KG1 (cell line): ENCODE measurements at regions not wholly inside any gene's neighbourhood (a gene's known extent, or its start where the extent isn't known, plus 50 kb on each side); places are given as distances from the start of the nearest gene placed in this dataset.

Experiments
- DNase-seq: peaks from one replicate; lab custom pipeline; 2025; lab: John Stamatoyannopoulos, UW

DNA sequence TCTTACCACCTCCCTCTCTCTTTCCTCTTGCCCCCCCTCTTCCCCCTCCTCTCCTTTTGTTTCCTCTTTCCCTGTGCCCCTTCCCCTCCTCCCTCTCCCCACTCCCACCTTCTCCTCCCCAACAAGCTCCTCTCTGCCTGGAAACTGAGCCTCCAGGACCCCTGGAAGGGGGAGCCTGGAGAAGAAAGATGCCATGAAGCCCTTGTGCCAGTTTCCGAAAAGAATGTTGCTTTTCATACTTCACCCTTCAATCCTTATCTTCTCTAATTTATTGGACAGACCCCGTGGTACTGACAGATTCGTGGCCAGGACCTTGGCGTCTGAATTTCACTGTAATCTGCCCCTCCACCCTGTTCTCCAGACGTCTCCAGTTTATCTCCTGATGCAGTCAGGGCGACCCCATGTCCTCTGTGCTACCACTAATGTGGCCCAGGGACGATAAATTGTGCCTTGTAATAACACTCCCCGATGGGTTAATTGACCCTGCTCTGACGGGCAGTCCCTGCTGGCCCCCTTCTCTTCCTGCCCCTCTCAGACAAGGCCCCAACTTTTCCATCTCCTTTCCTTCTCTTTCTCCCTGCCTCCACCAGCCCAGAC, 138.4 kb upstream of the GSE1 start:
- no peak for DNase-seq

DNA sequence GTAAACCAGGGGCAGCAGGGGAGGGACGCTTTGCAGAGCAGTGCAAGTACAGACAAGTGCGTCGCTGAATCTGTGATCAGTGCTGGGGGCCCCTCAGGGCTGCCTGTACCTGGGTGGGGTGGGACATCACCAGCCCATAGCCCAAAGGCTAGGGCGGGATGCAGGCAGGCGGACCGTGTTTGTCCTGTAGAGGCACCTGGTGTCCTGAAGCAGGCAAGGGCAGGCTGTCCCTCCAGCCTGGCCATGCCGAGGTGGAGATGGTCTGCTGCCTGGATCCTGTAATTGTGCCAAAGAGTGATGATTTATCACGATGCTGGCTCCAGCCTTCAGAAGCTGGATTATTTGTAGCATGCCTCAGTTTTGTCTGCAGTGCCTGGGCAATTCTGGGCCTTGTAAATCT, 137.9 kb upstream of the GSE1 start:
- no peak for DNase-seq

DNA sequence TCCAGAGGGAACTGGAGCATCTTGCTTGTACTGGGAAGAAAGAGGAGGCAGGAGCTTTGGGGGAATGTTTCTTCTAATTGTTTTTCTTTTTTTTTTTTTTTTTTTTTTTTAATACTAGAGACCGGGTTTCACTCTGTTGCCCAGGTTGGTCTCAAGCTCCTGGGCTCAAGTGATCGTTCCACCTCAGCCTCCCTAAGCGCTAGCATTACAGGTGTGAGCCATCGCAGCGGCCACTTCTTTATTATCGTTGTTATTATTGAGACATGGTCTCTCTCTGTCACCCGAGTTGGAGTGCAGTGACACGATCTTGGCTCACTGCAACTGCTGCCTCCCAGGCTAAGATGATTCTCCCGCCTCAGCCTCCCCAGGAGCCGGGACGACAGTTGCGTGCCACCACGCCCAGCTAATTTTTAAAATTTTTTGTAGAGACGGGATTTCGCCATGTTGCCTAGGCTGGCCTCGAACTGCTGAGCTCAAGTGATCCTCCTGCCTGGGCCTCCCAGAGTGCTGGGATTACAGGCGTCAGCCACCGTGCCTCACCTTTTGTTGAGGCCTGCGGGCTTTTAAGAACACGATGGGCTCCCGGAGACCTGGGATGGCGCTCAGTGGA, 137.3 kb upstream of the GSE1 start:
- DNase-seq, result no peak

DNA sequence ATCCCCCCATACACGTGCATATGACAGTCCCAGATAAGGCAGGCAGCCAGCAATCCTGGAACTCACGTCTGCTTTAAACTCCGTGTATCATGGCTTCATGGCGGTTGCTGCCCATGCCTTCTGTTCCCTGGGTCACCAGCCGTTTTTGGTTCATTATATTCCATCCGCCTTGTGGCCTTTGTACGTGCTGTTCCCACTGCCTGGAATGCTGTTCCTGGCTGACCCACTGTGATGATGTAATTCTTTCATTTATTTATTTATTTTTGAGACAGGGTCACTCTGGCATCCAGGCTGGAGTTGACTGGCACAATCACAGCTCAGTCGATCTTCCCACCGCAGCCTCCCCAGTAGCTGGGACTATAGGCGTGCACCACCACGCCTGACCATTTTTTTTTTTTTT, 136.7 kb upstream of the GSE1 start:
- no peak for DNase-seq

DNA sequence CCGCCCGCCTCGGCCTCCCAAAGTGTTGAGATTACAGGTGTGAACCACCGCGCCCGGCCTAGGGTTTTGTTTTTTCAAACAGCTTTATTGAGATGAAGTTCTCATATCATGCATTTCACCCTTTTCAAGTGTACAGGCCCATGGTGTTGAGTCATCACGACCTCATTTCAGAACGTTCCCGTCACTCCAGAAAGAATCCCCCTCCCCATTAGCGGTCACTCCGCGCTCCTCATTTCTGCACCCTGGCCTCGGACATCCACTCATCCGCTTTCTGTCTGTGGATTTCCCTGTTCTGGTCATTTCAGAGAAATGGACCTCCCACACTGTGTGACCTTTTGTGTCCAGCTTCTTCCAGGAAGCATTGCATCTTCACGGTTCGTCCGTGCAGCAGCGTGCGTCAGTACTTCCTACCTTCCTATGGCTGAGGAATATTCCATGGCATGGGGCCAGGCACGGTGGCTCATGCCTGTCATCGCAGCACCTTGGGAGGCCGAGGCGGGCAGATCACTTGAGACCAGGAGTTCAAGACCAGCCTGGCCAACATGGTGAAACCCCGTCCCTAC, 135.2 kb upstream of the GSE1 start:
- no peak for DNase-seq

DNA sequence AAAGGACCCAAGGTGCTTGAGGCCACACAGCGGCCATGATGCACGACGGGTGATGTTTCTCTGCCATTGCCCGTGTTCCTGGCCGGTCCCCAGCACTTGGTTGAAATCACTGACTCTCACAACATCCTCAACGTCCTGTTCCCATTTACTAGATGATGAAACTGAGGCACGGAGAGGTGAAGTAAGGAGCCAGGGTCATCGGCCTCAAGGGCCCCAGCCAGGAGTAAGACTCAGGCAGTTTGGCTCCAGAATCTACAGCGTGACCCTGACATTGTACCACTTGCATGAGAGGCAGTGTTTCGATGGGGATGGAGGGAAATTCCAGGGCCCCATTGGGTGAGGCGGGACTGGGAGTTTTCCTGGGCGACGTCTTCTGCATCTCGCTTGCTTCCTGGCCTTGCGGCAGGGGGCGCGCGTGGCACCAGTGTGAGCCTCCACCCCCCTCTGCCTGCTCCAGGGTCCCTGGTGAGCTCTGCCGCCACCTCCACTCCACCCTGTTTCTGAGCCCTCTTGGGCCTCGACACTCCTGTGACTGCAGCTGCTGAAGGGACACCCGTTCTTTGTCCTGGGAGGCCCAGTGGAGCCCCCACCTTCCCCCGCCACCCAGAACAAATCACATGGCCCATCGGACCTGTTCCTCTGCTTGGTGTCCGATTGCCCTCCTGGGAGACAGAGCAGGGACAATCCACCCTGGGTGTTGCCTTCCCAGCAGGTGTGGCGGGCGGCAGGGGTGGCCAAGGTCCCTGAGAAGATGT, 133.0 kb upstream of the GSE1 start:
- DNase-seq, result no peak

DNA sequence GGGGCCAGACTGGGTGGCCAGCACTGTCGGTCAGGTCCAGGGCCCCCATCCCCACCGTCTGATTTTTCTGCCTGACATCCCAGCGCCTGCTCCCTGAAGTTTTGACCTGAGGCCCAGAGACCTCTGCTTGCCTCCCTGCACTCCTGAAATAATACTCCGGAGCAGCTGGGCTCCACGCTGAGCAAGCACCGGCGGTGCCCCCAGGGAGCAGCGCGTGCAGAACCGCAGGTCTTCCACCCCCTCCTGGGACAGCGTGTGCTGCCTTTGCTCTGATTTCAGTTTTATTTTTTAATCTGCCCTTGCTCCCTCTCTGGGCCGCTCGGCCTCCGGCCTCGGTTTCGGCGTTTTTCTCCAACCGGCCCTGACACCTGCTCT, 132.4 kb upstream of the GSE1 start:
- DNase-seq, result no peak

DNA sequence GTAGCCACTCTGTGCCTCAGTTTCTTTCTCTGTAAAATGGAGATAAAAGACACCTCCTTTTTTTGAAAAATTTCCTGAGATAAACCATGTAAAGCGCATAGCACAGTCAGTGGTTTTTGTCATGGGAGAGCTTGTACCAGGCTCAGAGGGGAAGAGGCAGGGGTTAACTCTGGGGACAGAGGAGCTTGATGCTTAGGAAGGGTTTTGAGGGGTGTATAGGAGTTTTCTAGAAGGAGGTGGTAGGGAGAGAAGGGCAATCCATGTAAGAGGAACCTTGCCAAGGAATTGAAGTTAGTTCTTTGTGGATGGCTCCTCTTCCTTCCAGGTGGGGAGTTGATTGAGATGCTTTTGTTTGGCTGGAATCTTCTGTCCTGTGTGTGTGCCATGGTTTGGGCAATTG, 131.9 kb upstream of the GSE1 start:
- DNase-seq, result no peak

DNA sequence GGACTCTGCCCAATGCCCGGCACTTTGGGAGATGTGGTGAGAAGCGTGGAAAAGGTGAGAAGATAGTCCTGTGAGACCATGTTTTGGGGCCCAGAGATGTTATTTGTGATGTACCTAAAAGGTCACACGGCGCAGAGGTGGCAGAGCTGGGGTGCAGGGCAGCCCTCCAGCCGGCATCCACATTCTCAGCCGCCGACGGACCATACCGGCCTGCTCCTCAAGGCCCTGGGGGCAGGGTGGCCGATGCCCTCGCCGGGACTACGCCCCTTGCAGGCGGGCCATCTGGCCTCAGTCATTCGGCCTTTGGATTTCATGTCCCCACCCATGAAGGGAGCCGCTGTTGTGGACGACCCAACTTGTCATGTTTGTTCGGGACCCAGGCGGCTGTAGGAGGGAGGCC, 131.4 kb upstream of the GSE1 start:
- no peak for DNase-seq

DNA sequence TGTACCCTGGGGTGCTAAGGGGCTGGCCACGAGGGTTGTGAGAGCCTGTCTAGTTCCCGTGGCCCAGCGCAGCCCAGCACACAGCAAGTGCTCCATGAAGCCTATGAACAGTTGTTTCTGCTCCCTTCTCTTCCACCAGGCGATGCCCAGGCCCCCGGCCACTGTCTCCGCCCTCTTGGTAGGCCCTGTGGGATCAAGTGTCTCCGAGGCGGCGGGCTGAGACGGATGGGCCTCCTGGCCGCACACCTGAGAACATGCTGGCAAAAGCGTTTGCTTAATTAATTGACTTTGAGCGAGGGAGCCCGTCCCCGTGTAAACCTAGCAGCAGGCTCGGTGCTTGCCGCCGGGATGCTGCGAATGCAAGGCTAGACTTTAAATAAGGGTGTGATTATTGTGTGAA, 129.7 kb upstream of the GSE1 start:
- DNase-seq, result no peak

DNA sequence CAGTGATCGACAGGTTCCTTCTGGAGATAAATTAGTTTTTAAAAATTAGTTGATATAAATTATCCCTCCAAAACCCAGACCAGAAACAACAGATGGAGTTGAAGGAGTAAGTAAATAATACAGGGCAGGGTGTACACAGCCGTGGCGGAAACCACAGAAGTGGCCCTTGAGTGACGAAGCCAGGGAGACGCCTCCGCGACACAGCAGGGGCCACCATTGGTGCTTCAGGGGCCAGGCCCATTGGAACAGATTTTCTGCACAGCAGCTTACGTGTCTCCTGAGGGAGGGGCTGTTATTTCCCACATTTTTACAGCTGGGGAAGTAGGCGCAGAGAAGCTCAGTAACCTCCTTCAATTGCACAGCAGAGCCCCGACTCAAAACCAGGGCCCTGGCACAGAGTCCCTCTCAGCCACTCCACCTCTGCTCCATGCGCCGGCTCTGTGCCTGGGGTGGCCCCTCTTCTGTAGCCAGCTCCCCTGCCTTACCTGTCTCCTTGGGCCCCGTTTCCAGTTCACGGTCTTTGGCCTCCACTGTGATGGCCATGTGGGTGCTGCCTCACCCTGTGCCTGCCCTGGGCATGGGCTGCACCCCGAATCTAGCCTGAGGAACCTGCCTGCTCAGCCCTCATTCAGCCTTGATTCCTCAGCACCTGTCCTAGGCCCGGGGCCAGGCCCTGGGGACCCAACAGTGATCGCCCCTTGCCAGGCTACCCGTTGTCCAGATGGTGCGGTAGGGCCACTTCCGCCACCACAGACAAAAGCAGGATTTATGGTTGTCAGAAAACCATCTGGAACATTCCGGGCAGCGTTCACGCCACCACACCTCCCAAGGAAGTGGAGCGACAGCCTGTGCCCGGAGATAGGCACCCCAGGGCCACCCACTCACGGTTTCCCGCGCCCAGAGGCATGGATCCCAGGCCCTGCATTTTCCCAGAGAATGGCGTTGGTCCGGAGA, 128.5 kb upstream of the GSE1 start:
- no peak for DNase-seq

DNA sequence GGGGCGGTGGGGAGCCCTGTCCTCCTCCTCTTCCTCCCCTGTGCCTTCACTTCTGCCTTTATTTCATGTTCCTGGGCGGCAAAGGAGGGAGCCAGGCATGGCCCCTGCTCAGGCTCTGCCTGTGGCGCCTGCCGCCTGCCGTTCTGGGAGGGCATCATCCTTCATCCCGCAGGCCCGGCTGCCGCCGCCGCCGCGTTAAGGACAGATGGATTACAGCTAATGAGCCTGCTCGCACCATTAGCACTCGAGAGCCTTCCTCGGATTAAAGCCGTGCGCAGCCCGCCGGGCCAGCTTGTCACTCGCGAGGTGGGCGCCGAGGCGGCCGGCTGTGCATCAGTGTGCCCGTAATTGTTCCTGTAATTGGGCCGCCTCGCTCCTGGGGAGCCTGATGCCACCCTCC, 127.7 kb upstream of the GSE1 start:
- DNase-seq, result no peak

DNA sequence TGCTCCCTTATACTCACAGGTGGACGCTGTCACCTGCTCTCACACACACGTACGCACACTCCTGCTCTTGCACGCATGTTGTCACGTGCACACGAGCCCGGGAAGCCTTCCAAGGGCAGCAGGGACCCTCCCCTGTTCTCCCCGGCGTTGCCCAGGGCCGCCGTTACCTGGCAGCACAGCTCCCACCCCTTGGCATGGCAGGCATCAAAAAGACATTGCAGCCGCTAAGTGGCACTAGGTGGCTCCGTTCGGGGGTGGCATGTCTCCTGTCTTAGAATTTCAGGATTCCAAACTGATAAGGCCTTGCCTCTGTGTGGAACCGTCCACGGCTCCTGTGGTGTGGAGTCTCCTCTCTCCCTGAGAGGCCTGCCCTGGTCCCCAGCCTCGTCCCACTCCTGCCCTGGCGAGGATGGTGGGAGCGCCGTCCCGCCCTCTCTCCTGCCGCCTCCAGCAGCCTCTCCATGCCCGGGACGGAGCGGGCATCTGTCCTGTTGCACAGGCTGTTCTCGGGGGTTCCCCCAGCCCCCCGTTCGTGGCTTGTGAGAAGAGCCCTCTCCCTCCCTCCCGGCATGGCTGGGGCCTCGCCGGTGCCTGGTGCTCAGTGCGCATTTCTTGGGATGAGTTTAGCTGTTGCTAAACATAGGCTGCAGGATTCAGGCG, 126.7 kb upstream of the GSE1 start:
- no peak for DNase-seq

DNA sequence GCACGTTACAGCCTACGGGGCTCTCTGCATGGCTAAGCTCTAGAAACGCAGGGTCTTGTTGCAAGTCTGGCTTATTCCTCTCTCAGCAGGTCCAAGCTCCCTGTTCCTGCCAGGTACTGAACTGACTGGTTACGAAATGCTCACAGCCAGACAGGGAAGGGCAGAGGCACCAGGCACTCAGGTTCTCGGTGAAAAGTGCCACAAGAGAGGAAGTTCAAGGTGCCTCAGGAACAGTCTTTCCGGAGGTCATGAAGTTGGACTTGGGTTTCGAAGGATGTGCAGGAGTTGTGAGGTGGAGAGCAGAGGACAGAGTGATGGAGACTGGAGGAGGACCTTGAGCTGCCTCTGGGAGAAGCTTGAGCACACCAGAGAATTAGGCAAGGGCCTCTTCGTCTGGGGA, 124.7 kb upstream of the GSE1 start:
- no peak for DNase-seq

DNA sequence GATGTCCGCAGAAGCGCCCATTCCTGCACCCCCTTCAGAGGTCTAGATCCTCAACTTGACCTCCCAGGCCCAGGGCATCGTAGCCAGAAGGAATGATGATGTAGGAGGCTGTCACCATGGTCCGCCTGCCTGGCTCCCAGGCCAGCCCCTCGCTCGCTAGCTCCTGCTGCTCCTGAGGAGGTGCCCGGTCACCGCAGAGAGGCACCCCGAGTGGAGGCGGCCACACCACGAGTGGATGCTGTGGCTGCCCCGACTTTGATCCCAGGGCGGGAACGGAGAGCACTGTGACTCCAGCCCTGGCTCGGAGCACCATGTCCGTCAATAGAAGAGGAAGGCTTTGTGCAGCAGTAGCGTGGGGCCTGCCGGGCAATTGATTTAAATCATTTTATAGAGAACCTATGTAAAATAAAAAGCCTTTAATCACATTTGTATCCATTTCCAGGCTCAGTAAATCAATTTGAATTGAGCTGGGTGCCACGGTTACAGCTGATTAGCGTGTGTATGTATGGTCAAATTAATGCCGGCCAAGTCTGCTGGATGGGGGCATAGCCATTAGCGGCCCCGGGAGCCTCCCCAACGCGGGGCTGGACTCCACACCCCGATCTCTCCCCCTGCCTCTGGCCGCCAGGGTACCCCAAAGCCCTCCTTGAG, 122.6 kb upstream of the GSE1 start:
- no peak for DNase-seq

DNA sequence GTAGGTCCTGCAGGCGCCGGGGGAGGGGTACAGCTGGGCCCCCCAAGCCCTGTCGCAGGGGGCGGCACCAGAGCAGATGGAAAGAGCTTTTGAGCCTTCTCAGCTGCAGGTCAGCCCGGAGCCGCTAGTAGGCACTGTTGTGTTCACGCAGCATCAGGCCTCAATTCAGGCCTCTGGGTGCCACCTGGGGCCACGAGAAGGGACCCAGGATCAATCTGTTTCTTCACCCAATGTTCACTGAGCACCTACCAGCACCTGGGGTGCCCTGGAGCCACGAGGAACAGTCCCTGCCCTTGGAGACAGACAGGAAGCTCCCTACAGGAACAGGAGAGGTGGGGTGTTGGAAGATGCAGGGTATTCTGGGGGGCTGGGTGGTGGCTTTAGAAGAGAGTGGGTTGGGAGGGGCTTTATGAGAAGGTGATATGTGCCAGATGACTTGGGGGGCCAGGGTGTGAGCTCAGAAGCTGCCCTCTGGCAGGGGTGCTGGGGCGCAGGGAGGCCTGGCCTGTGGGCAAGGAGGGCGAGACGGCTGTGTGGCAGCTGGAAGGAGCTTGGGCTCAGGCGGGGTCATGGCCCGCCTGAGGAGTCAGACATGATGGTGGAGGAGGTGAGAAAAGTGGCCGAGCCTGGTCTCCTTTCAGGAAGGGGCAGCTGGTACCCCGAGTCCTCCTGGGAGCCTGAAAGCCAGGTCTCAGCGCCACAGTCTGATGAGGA, 121.9 kb upstream of the GSE1 start:
- no peak for DNase-seq

DNA sequence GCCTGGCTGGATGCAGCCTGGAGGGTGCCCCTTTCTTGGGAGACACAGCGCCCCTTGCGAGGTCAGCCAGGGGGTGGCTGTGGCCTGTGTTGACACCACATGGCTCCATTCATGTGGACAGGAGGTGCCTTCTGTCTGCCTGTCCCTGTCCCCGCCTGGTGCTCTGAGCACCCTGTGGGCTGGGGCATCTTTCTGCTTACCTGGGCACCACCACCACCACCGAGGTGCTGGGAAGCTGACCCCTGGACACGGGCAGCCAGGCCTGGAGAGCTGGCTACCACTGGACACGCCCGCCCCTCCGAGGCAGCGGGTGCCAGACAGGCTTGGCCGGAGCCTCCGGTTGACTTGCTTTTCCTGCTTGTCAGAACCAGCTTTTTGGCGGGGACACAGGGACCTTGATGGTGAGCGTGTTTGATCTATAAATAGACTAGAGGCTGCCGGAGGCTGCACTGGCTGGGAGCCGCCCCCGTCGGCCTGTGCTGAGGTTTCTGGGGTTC, 121.3 kb upstream of the GSE1 start:
- no peak for DNase-seq

DNA sequence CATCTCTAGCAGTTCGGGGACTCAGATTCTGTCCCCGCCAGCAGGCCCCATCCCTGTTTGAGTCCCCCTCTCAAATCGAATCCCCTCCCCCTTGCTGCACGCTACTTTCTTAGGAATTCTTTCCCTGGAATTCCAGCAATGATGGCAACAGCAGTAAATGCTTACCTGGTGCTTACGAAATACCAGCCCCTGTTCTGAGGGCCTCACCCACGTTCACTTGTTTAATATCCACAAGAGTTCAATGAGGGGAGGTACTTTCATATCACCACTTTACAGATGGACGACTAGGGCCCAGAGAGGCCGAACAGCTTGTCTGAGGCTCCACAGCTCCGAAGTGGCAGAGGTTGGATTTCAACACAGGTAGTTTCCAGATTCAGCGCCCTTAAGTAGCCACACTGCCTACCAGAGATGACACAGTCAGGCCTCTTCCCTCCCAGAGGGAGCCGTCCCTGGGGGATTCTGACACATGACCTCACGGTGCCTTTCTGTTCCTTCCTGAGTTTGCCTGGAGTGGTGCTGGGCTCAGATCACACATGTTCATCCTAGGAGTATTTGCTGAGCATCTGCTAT, 120.7 kb upstream of the GSE1 start:
- no peak for DNase-seq

DNA sequence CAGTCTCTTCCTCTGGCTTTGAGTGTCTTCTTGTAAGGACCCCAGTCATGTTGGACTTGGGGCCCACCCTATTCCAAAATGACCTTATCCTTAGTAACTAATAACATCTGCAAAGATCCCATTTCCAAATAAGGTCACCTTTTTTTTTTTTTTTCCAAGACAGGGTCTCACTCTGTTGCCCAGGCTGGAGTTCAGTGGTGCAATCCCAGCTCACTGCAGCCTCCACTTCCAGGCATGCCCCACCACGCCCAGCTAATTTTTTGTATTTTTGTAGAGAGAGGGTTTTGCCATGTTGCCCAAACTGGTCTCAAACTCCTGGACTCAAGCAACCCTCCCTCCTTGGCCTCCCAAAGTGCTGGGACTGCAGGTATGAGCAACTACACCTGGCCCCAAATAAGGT, 118.8 kb upstream of the GSE1 start:
- no peak for DNase-seq

DNA sequence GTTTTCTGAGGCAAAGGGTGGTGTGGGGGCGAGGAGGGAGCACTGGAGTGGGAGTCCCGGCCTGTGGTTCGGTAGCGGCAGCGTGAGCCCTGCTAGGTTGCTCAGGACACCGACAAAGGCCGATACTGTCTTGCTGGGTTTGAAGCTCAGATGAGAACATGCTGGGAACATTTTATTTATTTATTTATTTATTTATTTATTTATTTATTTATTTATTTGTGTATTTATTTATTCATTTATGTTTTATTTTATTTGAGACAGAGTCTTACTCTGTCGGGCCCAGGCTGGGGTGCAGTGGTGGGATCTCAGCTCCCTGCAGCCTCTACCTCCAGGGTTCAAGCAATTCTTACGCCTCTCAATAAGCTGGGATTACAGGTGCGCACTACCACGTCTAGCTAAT, 117.9 kb upstream of the GSE1 start:
- DNase-seq, result no peak
